ENCODE measurements at regions not wholly inside any gene's neighbourhood (a gene's known extent, or its start where the extent isn't known, plus 50 kb on each side); places are given as distances from the start of the nearest gene placed in this dataset.

DNA sequence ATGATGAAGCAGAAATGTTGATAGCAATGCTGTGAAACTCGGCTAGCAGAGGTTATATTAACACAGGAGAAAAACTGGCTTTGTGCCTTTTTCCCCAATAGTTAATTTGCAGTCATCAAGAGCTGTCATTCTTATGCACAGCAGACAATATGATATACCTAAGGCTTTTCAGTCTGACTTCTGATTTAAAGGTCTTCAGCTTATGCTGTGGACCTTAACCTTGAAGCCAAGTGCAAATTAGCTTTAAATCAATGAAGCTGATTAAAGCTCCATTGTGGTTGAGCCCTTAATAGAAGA lies 171.6 kb upstream of the ID4 start:
- no peak for TF ChIP-seq ARNT (IDR thresholded peaks at IDR 0.05)
- no peak for TF ChIP-seq FOXM1 (IDR thresholded peaks at IDR 0.05; ENCODE audit: borderline replicate concordance)
- TF ChIP-seq SP1 (IDR thresholded peaks at IDR 0.05): no peak

Data from HEK293T (cell line).